BJ (cell line): ENCODE measurements at regions not wholly inside any gene's neighbourhood (a gene's known extent, or its start where the extent isn't known, plus 50 kb on each side); places are given as distances from the start of the nearest gene placed in this dataset.

ENCODE experiments used
- CTCF ChIA-PET: fragments of 350-600 bp; formaldehyde crosslinking; extraction: SDS; loops from one replicate; lab custom pipeline; 2021; ENCODE audit warnings: antibody characterized with exemption, inconsistent platforms; lab: Yijun Ruan, JAX
- POLR2A ChIA-PET: fragments of 300-600 bp; sonication (Branson Sonifier 250); formaldehyde crosslinking; extraction: SDS; loops from one replicate; lab custom pipeline; 2021; ENCODE audit warnings: antibody characterized with exemption; lab: Charles Lee
- DNase-seq: peaks from one replicate; pipeline ENCODE4 v3.0.0-alpha.2; 2011; ENCODE audit warnings: low read depth
- H3K27me3 ChIP-seq: 2 replicates; pipeline ENCODE4 v1.6.0; 2011; ENCODE audit warnings: low read length; ENCODE audit not compliant: control insufficient read depth, insufficient read depth
- H3K36me3 ChIP-seq: 2 replicates; pipeline ENCODE4 v1.5.1; 2011; ENCODE audit warnings: low read length; ENCODE audit not compliant: control insufficient read depth, insufficient read depth
- H3K4me3 ChIP-seq: 2 replicates; pipeline ENCODE4 v1.5.1; 2011; ENCODE audit warnings: low read depth, mild to moderate bottlenecking, control low read depth, low read length
- TF ChIP-seq, protein P1 (sequence below): IDR thresholded peaks from 2 replicates; pipeline ENCODE4 v1.5.1; 2011; ENCODE audit warnings: low read depth, mild to moderate bottlenecking, control low read depth, inconsistent platforms, low read length, moderate library complexity; ENCODE audit not compliant: insufficient read depth

- POLR2A ChIA-PET, result no interaction called here
- CTCF ChIA-PET, result no interaction called here
- DNase-seq, result no peak
- Histone ChIP-seq H3K27me3 (no peaks in the 10 kb centered on the region), H3K36me3 (no peaks in the 10 kb centered on the region), H3K4me3 (no peak overlapping the region)
- TF ChIP-seq, protein P1, sequence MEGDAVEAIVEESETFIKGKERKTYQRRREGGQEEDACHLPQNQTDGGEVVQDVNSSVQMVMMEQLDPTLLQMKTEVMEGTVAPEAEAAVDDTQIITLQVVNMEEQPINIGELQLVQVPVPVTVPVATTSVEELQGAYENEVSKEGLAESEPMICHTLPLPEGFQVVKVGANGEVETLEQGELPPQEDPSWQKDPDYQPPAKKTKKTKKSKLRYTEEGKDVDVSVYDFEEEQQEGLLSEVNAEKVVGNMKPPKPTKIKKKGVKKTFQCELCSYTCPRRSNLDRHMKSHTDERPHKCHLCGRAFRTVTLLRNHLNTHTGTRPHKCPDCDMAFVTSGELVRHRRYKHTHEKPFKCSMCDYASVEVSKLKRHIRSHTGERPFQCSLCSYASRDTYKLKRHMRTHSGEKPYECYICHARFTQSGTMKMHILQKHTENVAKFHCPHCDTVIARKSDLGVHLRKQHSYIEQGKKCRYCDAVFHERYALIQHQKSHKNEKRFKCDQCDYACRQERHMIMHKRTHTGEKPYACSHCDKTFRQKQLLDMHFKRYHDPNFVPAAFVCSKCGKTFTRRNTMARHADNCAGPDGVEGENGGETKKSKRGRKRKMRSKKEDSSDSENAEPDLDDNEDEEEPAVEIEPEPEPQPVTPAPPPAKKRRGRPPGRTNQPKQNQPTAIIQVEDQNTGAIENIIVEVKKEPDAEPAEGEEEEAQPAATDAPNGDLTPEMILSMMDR, result no peak
Measured at GRCh38 chr18:54740136-54740846, 88.0 kb upstream of the RAB27B start.

DNA sequence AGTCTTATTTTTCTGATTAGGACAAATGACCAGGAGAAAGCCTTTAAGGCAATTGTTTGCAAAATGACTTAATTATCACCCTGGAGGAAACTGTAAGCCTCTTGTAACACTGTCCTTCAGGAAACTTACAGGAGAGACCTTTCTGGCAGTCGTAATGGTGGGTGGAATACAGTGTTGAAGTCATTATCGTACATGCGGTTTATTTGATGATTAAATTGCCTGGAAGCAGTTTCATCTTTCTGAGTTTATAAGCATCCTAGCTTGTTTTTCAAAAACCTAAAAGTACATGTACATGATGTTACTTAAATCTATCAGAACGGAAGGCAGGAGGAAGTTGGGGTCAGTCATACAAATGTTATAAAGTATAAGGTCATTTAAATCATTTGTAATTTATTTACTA is 86.2 kb upstream of the RAB27B start:
- TF ChIP-seq, protein P1, result no peak
- H3K36me3 ChIP-seq, result no peaks in the 10 kb centered on the region
- ChIA-PET POLR2A (no interaction called here), CTCF (interaction anchor here (0.7 kb wide), 1 partner anchor 239 kb away, joined by 4 read pairs; no protein-coding TSS in a partner anchor)
- no peak for DNase-seq
- H3K4me3 ChIP-seq, result no peak overlapping the region
- H3K27me3 ChIP-seq, result no peaks in the 10 kb centered on the region

- H3K27me3 ChIP-seq, result no peaks in the 10 kb centered on the region
- peak; percentile 87 for DNase-seq
- H3K4me3 ChIP-seq, result no peak overlapping the region
- TF ChIP-seq, protein P1, result peak; percentile 21; the same call in 1 of the 2 replicates
- H3K36me3 ChIP-seq, result no peaks in the 10 kb centered on the region
- CTCF ChIA-PET, result interaction anchor here (0.7 to 1.7 kb wide), 3 partner anchors 14 to 238 kb away, joined by 3 to 4 read pairs (median 4); no protein-coding TSS in a partner anchor
- POLR2A ChIA-PET, result interaction anchor here (0.5 kb wide), 1 partner anchor 31 kb away, joined by 3 read pairs; no protein-coding TSS in a partner anchor
Measured at GRCh38 chr18:54742659-54743604, 85.3 kb upstream of the RAB27B start.

DNA sequence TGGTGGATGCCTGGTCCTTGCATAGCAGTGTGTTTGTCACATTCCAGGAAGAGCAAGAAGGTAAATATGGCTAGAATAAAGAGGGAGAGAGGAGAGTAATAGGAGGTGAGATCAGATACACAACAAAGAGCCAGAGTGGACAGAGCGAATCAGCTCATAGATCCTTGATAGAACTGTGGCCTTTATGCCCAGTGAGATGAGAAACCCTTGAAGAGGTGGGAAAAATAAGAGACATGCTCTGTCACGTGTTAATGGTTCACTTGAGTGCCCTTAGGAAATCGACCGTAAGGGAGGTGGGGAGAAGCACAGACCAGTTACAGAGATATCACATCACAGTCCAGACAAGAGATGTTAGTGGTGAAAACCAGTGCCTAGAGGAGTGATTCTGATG is 84.7 kb upstream of the RAB27B start:
- POLR2A ChIA-PET, result no interaction called here

More for the DNA sequence above, 84.7 kb upstream of the RAB27B start:
- TF ChIP-seq, protein P1, result no peak
- no peaks in the 10 kb centered on the region for H3K27me3 ChIP-seq
- CTCF ChIA-PET, result interaction anchor here (1.5 to 1.7 kb wide), 2 partner anchors 13 to 32 kb away, joined by 3 to 4 read pairs; no protein-coding TSS in a partner anchor
- no peaks in the 10 kb centered on the region for H3K36me3 ChIP-seq
- no peak for DNase-seq
- no peak overlapping the region for H3K4me3 ChIP-seq
